ENCODE measurements at regions not wholly inside any gene's neighbourhood (a gene's known extent, or its start where the extent isn't known, plus 50 kb on each side); places are given as distances from the start of the nearest gene placed in this dataset.

GRCh38 chr12:34602213-34602940 lies 580.1 kb downstream of the ALG10 start:
- DNase-seq (ENCODE audit: low read depth): no peak
- TF ChIP-seq POLR2A (IDR thresholded peaks at IDR 0.05; ENCODE audit: extremely low read depth, insufficient read length) (no peak), MYC (IDR thresholded peaks at IDR 0.05; ENCODE audit: low read depth, low read length) (no peak), MAX (IDR thresholded peaks at IDR 0.05; ENCODE audit: low read depth, low read length) (no peak), CTCF (IDR thresholded peaks at IDR 0.05; ENCODE audit: low read depth, low read length) (no peak)
- H3K4me3 ChIP-seq (ENCODE audit: low read depth, low read length): no peak overlapping the region

GRCh38 chr12:34603382-34604035 lies 581.2 kb downstream of the ALG10 start:
- H3K4me3 ChIP-seq (ENCODE audit: low read depth, low read length): no peak overlapping the region
- DNase-seq (ENCODE audit: low read depth): no peak
- TF ChIP-seq MAX (IDR thresholded peaks at IDR 0.05; ENCODE audit: low read depth, low read length): no peak
- no peak for TF ChIP-seq MYC (IDR thresholded peaks at IDR 0.05; ENCODE audit: low read depth, low read length)
- no peak for TF ChIP-seq POLR2A (IDR thresholded peaks at IDR 0.05; ENCODE audit: extremely low read depth, insufficient read length)
- TF ChIP-seq CTCF (IDR thresholded peaks at IDR 0.05; ENCODE audit: low read depth, low read length): no peak

GRCh38 chr12:34604227-34604626 lies 581.9 kb downstream of the ALG10 start:
- DNase-seq (ENCODE audit: low read depth): no peak
- TF ChIP-seq MYC (IDR thresholded peaks at IDR 0.05; ENCODE audit: low read depth, low read length): no peak
- no peak for TF ChIP-seq MAX (IDR thresholded peaks at IDR 0.05; ENCODE audit: low read depth, low read length)
- no peak for TF ChIP-seq POLR2A (IDR thresholded peaks at IDR 0.05; ENCODE audit: extremely low read depth, insufficient read length)
- no peak for TF ChIP-seq CTCF (IDR thresholded peaks at IDR 0.05; ENCODE audit: low read depth, low read length)
- no peak overlapping the region for H3K4me3 ChIP-seq (ENCODE audit: low read depth, low read length)

- no peak overlapping the region for H3K4me3 ChIP-seq (ENCODE audit: low read depth, low read length)
- no peak for DNase-seq (ENCODE audit: low read depth)
- TF ChIP-seq MYC (IDR thresholded peaks at IDR 0.05; ENCODE audit: low read depth, low read length) (no peak), CTCF (IDR thresholded peaks at IDR 0.05; ENCODE audit: low read depth, low read length) (no peak), MAX (IDR thresholded peaks at IDR 0.05; ENCODE audit: low read depth, low read length) (no peak), POLR2A (IDR thresholded peaks at IDR 0.05; ENCODE audit: extremely low read depth, insufficient read length) (no peak)
These were observed 582.6 kb downstream of the ALG10 start for GRCh38 chr12:34604631-34605509.

- no peak for DNase-seq (ENCODE audit: low read depth)
These were observed 583.2 kb downstream of the ALG10 start for GRCh38 chr12:34605510-34605887.

More at GRCh38 chr12:34605510-34605887, 583.2 kb downstream of the ALG10 start:
- H3K4me3 ChIP-seq (ENCODE audit: low read depth, low read length): no peak overlapping the region
- no peak for TF ChIP-seq POLR2A (IDR thresholded peaks at IDR 0.05; ENCODE audit: extremely low read depth, insufficient read length)
- no peak for TF ChIP-seq CTCF (IDR thresholded peaks at IDR 0.05; ENCODE audit: low read depth, low read length)
- TF ChIP-seq MYC (IDR thresholded peaks at IDR 0.05; ENCODE audit: low read depth, low read length): no peak
- no peak for TF ChIP-seq MAX (IDR thresholded peaks at IDR 0.05; ENCODE audit: low read depth, low read length)
